ENCODE measurements at regions not wholly inside any gene's neighbourhood (a gene's known extent, or its start where the extent isn't known, plus 50 kb on each side); places are given as distances from the start of the nearest gene placed in this dataset.

DNA sequence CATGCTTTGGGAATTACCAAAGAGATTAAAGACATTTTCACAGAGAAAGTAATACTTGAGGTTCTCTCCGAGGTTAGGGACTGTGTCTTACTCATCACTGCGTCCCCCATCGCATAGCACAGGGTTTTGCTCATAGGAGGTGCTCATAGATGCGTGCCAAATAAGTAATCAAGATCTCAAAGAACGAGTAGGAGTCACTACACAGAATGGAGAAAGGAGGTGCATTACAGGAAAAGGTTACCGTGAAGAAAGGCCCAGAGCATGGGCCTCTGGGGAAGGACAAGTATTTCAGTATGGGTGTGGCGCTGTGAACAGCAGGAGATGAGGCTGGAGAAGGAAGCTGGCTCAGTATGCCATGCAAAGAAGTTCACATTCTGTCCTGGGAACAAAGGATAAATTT, 182.4 kb downstream of the ACTL7B start:
- Histone ChIP-seq H3K27ac (ENCODE audit: low read depth, low read length) (no peak overlapping the region), H4K20me1 (ENCODE audit: control insufficient read depth, insufficient read depth, low read depth, low read length) (no peaks in the 10 kb centered on the region), H3F3A (ENCODE audit: control insufficient read depth, insufficient read depth) (no peaks in the 10 kb centered on the region), H3K9me2 (replicated peaks; ENCODE audit: control insufficient read depth, low read length) (no peaks in the 10 kb centered on the region; the same call in 1 of the 2 replicates), H3K9me3 (ENCODE audit: control insufficient read depth, insufficient read depth, low read length) (no peaks in the 10 kb centered on the region), H3K4me2 (ENCODE audit: low read length) (no peak overlapping the region), H3K4me3 (ENCODE audit: low read length) (no peak overlapping the region), H3K27me3 (ENCODE audit: control insufficient read depth, low read length) (no peaks in the 10 kb centered on the region), H3K4me1 (ENCODE audit: control insufficient read depth, low read length) (no peaks in the 10 kb centered on the region), H3K36me3 (ENCODE audit: control insufficient read depth, low read length) (no peaks in the 10 kb centered on the region), H3K79me2 (ENCODE audit: control insufficient read depth, low read length) (no peaks in the 10 kb centered on the region)
- TF ChIP-seq, protein P1, sequence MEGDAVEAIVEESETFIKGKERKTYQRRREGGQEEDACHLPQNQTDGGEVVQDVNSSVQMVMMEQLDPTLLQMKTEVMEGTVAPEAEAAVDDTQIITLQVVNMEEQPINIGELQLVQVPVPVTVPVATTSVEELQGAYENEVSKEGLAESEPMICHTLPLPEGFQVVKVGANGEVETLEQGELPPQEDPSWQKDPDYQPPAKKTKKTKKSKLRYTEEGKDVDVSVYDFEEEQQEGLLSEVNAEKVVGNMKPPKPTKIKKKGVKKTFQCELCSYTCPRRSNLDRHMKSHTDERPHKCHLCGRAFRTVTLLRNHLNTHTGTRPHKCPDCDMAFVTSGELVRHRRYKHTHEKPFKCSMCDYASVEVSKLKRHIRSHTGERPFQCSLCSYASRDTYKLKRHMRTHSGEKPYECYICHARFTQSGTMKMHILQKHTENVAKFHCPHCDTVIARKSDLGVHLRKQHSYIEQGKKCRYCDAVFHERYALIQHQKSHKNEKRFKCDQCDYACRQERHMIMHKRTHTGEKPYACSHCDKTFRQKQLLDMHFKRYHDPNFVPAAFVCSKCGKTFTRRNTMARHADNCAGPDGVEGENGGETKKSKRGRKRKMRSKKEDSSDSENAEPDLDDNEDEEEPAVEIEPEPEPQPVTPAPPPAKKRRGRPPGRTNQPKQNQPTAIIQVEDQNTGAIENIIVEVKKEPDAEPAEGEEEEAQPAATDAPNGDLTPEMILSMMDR (IDR thresholded peaks at IDR 0.05; ENCODE audit: low read depth, low read length, poor library complexity, severe bottlenecking): no peak
- no peak for TF ChIP-seq EZH2phosphoT487 (IDR thresholded peaks at IDR 0.05; ENCODE audit: borderline replicate concordance, low read length)

GRCh38 chr9:108672475-108673190, 183.2 kb downstream of the ACTL7B start:
- Histone ChIP-seq H3K4me2 (ENCODE audit: low read length) (no peak overlapping the region), H3K9me3 (ENCODE audit: control insufficient read depth, insufficient read depth, low read length) (no peaks in the 10 kb centered on the region), H3F3A (ENCODE audit: control insufficient read depth, insufficient read depth) (no peaks in the 10 kb centered on the region), H3K79me2 (ENCODE audit: control insufficient read depth, low read length) (no peaks in the 10 kb centered on the region), H3K4me1 (ENCODE audit: control insufficient read depth, low read length) (no peaks in the 10 kb centered on the region), H3K9me2 (replicated peaks; ENCODE audit: control insufficient read depth, low read length) (no peaks in the 10 kb centered on the region; the same call in 1 of the 2 replicates), H3K27ac (ENCODE audit: low read depth, low read length) (no peak overlapping the region), H3K4me3 (ENCODE audit: low read length) (no peak overlapping the region), H3K27me3 (ENCODE audit: control insufficient read depth, low read length) (no peaks in the 10 kb centered on the region), H3K36me3 (ENCODE audit: control insufficient read depth, low read length) (no peaks in the 10 kb centered on the region), H4K20me1 (ENCODE audit: control insufficient read depth, insufficient read depth, low read depth, low read length) (no peaks in the 10 kb centered on the region)
- TF ChIP-seq EZH2phosphoT487 (IDR thresholded peaks at IDR 0.05; ENCODE audit: borderline replicate concordance, low read length): no peak
- TF ChIP-seq, protein P1 (IDR thresholded peaks at IDR 0.05; ENCODE audit: low read depth, low read length, poor library complexity, severe bottlenecking): no peak

DNA sequence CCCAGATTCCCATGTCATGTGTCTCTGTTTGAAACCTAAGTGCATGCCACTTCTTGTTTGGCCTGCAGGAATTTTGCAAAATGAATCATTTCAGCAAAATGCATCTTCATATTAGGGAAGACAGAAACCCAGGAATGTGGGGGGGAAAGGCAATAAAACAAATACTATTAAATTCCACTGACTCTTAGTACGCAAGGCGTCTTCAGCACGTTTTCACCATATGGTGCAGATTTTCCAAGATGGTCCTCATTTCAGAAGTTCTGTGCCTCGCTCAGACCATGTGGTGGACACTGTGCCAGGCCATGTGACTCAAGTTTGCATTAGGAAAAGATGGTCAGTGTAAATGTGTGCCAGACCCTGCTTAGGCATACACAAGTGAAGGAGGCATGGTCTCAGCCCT, 184.0 kb downstream of the ACTL7B start:
- Histone ChIP-seq H3K36me3 (ENCODE audit: control insufficient read depth, low read length) (no peaks in the 10 kb centered on the region), H3K9me3 (ENCODE audit: control insufficient read depth, insufficient read depth, low read length) (no peaks in the 10 kb centered on the region), H3K9me2 (replicated peaks; ENCODE audit: control insufficient read depth, low read length) (no peaks in the 10 kb centered on the region; the same call in 1 of the 2 replicates), H3K4me2 (ENCODE audit: low read length) (no peak overlapping the region), H4K20me1 (ENCODE audit: control insufficient read depth, insufficient read depth, low read depth, low read length) (no peaks in the 10 kb centered on the region), H3K27ac (ENCODE audit: low read depth, low read length) (no peak overlapping the region), H3K79me2 (ENCODE audit: control insufficient read depth, low read length) (no peaks in the 10 kb centered on the region), H3F3A (ENCODE audit: control insufficient read depth, insufficient read depth) (no peaks in the 10 kb centered on the region), H3K4me3 (ENCODE audit: low read length) (no peak overlapping the region), H3K27me3 (ENCODE audit: control insufficient read depth, low read length) (no peaks in the 10 kb centered on the region), H3K4me1 (ENCODE audit: control insufficient read depth, low read length) (no peaks in the 10 kb centered on the region)
- TF ChIP-seq, protein P1 (IDR thresholded peaks at IDR 0.05; ENCODE audit: low read depth, low read length, poor library complexity, severe bottlenecking): no peak
- no peak for TF ChIP-seq EZH2phosphoT487 (IDR thresholded peaks at IDR 0.05; ENCODE audit: borderline replicate concordance, low read length)
